Activated T-cell treated with anti-CD3 and anti-CD28 coated beads for 48 hours (primary cell): ENCODE measurements at regions not wholly inside any gene's neighbourhood (a gene's known extent, or its start where the extent isn't known, plus 50 kb on each side); places are given as distances from the start of the nearest gene placed in this dataset.
"Not testable (repeated sequence)": the region's sequence is repeated elsewhere in the genome, so short reads cannot be mapped to it uniquely, and the experiment has no call there.

Experiments used
- DNase-seq: peaks from one replicate; pipeline ENCODE4 v3.0.0-alpha.2; 2020; ENCODE audit warnings: low read depth

- no peak for DNase-seq
Observed at GRCh38 chr5:105899726-105900125, 1771.0 kb downstream of the EFNA5 start.

GRCh38 chr5:105898183-105898582, 1772.6 kb downstream of the EFNA5 start:
- DNase-seq: no peak

DNA sequence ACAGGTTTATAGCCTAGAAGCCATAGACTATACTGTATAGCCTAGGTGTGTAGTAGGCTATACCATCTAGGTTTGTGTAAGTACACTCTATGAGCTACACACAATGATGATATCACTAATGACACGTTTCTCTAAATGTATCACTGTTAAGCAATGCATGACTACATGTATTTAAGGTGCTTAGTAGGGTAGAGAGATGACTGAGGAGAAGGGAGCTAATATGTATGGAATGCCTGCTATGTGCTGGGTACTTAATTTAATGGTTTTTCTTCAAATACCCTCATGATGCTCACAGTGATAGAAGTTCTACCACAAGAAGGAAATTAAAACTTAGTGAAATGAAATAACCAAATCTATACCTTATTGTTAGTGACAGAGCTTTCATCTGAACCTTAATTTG, 1785.5 kb downstream of the EFNA5 start:
- DNase-seq: no peak

- DNase-seq: no peak
Observed at GRCh38 chr5:105882956-105883481, 1787.7 kb downstream of the EFNA5 start.

DNA sequence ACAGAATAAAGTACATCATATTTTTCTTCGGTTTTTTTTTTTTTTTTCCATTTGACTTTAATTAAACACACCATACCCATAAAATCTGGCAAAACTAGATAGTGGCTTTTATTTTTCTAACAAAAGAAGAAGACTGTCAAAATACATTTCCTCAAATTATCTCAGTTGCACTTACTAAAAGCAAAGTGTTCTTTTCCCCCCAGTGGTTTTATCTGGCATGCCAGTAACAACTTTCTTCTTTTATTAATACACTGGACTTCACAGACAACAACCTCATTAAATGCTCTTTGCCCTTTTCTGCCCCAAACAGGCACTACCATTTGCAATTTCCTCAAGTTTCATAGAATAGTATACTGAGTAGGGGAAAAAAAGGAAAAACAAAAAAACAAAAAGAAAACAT, 1792.3 kb downstream of the EFNA5 start:
- DNase-seq: no peak

DNA sequence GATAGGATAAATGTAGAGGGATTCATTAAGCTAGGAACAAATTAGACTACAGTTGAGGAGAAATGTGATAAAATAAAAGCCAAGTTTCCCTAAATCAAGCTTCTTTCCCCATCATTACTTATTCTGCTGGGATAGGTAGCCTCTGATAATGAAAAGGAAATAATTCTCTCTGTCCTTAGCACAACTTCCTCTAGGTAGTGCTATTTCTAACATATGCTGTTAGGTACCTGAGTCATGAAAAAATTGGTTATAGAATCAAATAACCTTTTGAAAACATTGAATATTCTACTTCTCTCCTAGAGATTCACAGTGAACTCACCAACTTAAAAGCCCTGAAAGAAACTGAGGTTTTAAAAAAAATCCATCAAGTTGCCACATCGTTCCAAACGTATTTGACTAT, 1793.1 kb downstream of the EFNA5 start:
- DNase-seq: no peak

GRCh38 chr5:105874316-105874715, 1796.4 kb downstream of the EFNA5 start:
- DNase-seq: no peak

DNA sequence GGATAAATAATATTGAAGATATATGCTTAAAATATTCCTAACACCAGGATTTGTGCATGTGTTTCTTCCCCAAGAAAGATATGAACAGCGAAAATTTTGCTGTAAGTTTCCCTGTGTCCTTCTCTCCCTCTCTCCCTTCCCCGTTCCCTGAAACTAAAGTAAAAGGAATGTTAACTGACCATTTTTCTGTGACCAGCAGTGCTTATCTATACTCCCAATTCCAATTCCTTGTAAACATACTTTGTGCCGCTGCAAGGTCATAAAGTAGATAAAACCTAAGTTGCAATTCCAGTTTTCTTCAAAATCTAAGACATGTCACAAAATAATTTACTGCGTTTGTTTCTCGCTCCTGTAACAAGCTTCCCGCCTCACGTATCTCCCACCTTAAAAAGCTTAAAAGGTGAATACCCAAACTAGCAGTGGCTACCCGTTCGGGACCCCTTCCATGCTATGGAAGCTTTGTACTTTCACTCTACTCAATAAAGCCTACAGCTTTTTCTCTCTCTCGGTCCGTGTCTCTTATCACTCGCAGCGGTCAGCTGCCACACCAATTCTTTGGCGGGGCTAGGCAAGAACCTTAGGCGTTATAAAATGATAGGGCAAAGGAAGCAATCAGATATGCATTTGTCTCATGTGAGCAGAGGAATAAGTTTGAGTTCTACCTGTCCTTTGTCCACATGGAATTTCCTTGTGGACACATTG, 1798.0 kb downstream of the EFNA5 start:
- no peak for DNase-seq

DNA sequence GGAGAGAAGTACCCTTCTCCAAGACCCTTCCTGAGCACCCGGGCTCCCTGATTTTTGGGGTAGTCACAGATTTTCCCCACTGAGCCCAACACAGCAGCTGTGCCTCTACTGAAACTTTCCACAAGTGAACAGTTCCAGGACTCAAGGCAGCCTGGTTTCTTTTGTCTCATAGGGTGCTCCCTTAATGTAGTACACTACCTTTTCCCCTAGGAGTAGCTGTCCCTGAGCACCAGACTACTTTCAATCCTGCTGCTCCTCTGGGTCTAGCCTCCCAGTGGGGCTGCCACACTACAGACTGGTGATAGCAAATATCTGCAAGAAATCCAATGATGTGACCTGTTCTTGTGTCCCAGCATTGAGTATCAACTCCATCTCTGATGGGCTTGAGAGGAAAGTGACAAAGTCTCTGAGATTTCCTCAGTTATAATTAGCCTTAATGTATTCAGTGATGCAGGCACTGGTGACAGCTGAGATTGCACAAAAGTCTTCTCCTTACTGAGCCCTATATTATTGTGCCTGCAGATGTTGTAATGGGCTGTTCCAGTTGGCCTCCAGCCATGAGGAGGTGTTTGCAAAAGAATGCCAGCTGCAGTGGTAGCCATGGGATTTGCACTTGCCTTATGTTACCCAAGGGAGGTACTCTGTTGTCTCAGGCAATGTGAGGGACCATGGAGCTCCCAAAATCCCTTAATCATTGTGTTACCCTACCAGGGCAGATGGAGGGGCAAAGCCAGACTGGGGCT, 1802.5 kb downstream of the EFNA5 start:
- DNase-seq: no peak

DNA sequence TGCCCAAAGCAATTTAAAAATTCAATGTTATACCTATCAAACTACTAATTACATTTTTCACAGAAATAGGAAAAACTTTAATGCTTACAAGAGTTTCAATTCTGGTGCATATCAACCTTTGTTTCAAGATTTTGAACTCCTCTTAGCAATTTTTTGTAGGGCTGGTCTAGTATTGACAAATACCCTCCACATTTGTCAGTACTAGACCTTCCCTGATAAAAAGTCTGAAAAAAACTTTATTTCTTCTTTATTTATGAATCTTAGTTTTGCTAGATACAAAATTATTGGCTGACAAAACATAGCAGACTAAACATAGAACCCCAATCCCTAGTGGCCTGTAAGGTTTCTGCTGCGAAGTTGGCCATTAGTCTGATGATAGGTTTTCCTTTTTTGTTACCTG, 1804.9 kb downstream of the EFNA5 start:
- DNase-seq: no peak

GRCh38 chr5:105859350-105859749, 1811.4 kb downstream of the EFNA5 start:
- DNase-seq: not testable (repeated sequence)

- DNase-seq: no peak
Observed at GRCh38 chr5:105849701-105850100, 1821.0 kb downstream of the EFNA5 start.

GRCh38 chr5:105840800-105841199, 1829.9 kb downstream of the EFNA5 start:
- no peak for DNase-seq

GRCh38 chr5:105836887-105837286, 1833.8 kb downstream of the EFNA5 start:
- DNase-seq: no peak

- no peak for DNase-seq
Observed at GRCh38 chr5:105836268-105836667, 1834.5 kb downstream of the EFNA5 start.

- DNase-seq: no peak
Observed at GRCh38 chr5:105828821-105829220, 1841.9 kb downstream of the EFNA5 start.

GRCh38 chr5:105821800-105822199, 1848.9 kb downstream of the EFNA5 start:
- DNase-seq: no peak

DNA sequence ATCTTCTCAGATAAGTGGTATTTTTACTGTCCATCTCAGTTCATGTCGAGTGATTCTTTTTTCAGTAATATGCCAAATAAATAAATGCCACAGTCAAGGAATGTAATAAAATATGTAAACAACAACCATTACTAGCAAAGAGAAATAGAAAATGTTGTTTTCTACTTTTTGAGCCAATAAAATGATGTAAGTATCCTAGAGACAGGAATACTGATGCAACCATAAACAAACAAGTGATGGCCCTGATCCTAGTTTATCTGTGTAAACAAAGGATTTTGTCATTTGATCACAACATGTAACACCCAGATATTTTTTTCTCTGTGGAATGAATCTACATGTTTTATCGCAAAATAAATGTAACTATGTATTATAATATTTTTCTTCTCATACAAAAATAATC, 1852.8 kb downstream of the EFNA5 start:
- no peak for DNase-seq

DNA sequence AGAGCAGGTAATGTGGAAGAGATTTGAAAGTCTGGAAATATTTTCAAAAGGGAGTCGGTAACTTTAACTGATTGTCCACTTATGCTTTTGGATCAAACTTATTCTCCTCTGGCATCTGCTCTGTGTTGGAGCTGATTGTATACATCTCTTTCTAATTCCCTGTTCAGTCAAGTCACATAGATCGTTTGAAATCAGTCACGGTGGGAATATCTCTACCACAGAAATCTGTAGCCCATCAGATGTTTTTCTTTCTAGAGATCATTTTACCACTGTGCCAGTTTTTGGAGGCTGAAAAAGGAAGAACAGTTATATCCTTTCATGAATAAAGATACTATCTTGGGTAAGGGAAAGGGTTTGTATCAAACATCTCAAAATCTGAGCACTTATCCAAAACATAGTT, 1853.3 kb downstream of the EFNA5 start:
- DNase-seq: no peak

DNA sequence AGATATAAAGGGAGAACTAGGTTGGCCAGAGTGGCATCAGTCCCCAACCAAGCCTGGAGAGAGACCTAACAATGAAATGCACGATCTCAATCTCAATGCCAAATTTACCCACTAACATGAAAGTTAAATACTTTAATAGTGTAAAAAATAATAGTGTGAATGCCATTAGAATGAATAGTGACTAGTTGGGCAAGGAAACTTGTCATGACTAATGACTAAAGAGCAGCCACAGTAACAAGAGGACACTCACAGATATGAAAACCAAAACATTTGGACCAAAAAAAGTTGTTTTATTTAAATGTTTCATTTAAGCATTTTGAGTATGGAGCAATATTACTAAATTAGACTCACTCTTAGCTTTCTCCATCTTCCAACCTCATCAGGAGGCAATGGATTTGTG, 1853.8 kb downstream of the EFNA5 start:
- DNase-seq: no peak

DNA sequence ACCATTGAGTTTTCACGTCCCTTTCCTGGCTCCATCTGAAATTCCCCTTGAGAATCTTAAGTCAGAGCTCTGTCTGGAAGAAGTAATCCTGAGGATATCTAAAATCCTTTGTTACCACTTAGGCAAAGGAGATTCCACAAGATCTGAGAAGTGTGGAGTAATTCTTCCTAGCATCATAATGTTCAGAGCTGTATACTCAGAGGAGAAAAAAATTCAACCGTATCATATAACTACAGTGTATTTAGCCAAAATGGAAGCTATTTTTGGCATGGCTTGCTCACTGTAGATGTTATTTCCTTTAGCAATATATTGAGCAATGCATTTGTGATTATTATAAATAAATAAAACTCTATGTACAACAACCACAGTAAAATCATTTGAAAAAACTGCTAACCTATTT, 1858.4 kb downstream of the EFNA5 start:
- DNase-seq: no peak

DNA sequence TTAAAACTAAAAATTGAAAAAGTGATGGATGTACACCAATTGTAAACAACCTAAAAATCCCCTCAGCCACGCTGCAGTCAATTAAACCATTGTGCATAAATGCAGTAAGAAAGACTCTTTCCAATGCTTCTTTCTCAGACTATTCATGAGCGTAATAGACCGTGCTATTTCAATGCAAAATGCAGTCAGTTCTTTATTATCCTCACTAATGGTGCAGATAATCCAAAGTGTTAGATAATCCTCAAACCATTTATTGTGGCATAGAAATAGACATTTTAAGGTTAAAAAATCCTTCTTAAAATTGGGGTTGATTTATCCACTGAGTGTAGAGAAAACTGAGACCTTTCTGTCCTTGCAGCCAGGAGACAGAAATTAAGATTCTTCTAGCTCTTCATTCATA, 1862.8 kb downstream of the EFNA5 start:
- no peak for DNase-seq

- no peak for DNase-seq
Observed at GRCh38 chr5:105807290-105807689, 1863.4 kb downstream of the EFNA5 start.

- DNase-seq: no peak
Observed at GRCh38 chr5:105806596-105806995, 1864.1 kb downstream of the EFNA5 start.
